ENCODE measurements at regions not wholly inside any gene's neighbourhood (a gene's known extent, or its start where the extent isn't known, plus 50 kb on each side); places are given as distances from the start of the nearest gene placed in this dataset.

DNA sequence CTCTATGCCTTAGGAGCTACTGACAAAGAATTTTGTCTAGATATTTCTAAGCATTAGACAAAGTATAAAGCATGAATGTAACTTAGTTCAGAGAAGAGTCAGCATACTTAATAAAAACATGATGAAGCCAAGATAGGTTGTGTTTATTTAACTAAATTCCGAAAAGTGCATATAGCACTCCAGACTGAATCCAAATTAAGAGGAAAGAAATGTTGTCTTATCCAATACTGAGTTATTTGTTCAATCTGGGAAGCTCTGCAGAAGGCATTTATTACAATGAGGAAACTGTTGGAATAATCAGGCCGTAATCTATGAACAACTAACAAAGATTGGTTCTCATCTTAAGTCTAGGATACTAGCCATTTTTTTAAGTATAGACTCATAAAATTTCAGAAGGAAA lies 100.2 kb downstream of the TNFSF18 start:
- no peak for DNase-seq
- peaks cover 24% of the 10 kb centered on the region for H3K4me1 ChIP-seq
- Mint-ChIP-seq H3K9me3 (ENCODE audit: unreplicated experiment) (no peaks in the 10 kb centered on the region), H3K36me3 (ENCODE audit: insufficient read depth, unreplicated experiment) (no peaks in the 10 kb centered on the region), H3K4me1 (ENCODE audit: low read depth, unreplicated experiment) (peaks cover 19% of the 10 kb centered on the region), H3K27me3 (ENCODE audit: insufficient read depth, unreplicated experiment) (no peaks in the 10 kb centered on the region), H3K4me3 (ENCODE audit: unreplicated experiment) (no peak overlapping the region), H3K27ac (ENCODE audit: unreplicated experiment) (no peak overlapping the region)
- ChIA-PET CTCF (interaction anchor here (0.6 kb wide), 1 partner anchor 233 kb away, joined by 4 read pairs; no protein-coding TSS in a partner anchor), POLR2A (no interaction called here)
- intact Hi-C loops (cut with micrococcal nuclease; ENCODE audit: unreplicated experiment), result no loop called here
- H3K4me3 ChIP-seq (ENCODE audit: low read depth, low read length), result no peak overlapping the region
- no peaks in the 10 kb centered on the region for H3K27me3 ChIP-seq (replicated peaks; ENCODE audit: control insufficient read depth, insufficient read depth, low read length)
- BruUV-seq (replicated peaks), result no TSS peak
- no peaks in the 10 kb centered on the region for H3K36me3 ChIP-seq (ENCODE audit: control insufficient read depth, insufficient read depth, low read length)
- TF ChIP-seq, protein P1, sequence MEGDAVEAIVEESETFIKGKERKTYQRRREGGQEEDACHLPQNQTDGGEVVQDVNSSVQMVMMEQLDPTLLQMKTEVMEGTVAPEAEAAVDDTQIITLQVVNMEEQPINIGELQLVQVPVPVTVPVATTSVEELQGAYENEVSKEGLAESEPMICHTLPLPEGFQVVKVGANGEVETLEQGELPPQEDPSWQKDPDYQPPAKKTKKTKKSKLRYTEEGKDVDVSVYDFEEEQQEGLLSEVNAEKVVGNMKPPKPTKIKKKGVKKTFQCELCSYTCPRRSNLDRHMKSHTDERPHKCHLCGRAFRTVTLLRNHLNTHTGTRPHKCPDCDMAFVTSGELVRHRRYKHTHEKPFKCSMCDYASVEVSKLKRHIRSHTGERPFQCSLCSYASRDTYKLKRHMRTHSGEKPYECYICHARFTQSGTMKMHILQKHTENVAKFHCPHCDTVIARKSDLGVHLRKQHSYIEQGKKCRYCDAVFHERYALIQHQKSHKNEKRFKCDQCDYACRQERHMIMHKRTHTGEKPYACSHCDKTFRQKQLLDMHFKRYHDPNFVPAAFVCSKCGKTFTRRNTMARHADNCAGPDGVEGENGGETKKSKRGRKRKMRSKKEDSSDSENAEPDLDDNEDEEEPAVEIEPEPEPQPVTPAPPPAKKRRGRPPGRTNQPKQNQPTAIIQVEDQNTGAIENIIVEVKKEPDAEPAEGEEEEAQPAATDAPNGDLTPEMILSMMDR (IDR thresholded peaks at IDR 0.05; ENCODE audit: insufficient read depth in 1 of 2, low read depth in 1 of 2, low read length in 1 of 2, severe bottlenecking in 1 of 2, unreplicated experiment in 1 of 2), result no peak
- H3K9me3 ChIP-seq, result no peaks in the 10 kb centered on the region

DNA sequence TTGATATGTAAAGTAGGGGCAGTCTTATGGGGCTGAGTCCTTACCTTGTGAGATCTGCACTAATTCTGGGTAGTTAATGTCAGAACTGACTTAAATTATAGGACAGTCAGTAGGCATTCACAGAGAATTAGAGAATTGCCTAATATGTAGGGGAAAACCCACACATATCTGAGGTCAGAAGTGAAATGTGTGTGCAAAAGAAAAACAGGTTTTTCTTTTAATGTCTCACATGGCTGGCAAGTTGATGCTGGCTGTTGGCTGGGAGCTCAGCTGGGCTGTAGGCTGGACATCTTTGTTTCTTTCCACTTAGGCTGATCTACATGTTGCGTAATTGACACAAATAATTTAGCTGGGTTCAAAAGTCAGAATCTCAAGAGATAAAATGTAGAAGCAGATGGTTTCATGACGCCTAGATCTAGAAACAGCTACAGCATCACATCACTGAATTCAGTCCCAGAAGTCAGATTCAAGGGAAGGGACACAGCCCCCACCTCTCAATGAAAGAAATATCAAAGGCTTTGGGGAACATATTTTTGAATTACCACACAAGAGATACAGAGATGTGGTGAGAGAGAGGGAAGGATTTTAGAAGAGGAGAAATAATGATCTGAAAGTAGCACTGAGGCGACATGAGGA lies 98.9 kb downstream of the TNFSF18 start:
- TF ChIP-seq, protein P1 (IDR thresholded peaks at IDR 0.05; ENCODE audit: insufficient read depth in 1 of 2, low read depth in 1 of 2, low read length in 1 of 2, severe bottlenecking in 1 of 2, unreplicated experiment in 1 of 2), result no peak
- no peak for DNase-seq
- no peaks in the 10 kb centered on the region for H3K36me3 ChIP-seq (ENCODE audit: control insufficient read depth, insufficient read depth, low read length)

DNA sequence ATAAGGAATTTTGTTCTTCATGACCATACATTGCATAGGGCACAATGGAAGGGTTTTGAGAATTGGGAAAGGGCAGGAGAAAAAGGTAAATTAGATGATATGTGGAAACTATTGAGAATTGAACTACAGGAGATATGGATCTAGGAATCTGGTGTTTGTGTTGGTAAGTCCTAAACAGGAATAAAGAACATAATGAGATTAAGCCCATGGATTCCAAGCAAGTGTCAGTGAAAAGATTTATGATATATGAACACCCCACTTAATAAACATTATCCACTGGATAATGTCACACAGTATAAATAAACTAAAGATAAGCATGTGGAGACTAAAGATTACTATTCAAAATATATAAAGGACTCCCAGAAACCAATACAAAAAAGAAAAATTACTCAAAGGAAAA lies 98.2 kb downstream of the TNFSF18 start:
- no TSS peak for BruUV-seq (replicated peaks)
- no peaks in the 10 kb centered on the region for H3K27me3 Mint-ChIP-seq (ENCODE audit: insufficient read depth, unreplicated experiment)
- no peaks in the 10 kb centered on the region for H3K9me3 ChIP-seq
- H3K27me3 ChIP-seq (replicated peaks; ENCODE audit: control insufficient read depth, insufficient read depth, low read length), result no peaks in the 10 kb centered on the region
- H3K36me3 ChIP-seq (ENCODE audit: control insufficient read depth, insufficient read depth, low read length), result no peaks in the 10 kb centered on the region
- intact Hi-C loops (cut with micrococcal nuclease; ENCODE audit: unreplicated experiment), result no loop called here
- no peak for DNase-seq
- TF ChIP-seq, protein P1 (IDR thresholded peaks at IDR 0.05; ENCODE audit: insufficient read depth in 1 of 2, low read depth in 1 of 2, low read length in 1 of 2, severe bottlenecking in 1 of 2, unreplicated experiment in 1 of 2), result no peak
- POLR2A ChIA-PET, result no interaction called here
- peaks cover 19% of the 10 kb centered on the region for H3K4me1 Mint-ChIP-seq (ENCODE audit: low read depth, unreplicated experiment)
- H3K4me1 ChIP-seq, result peaks cover 24% of the 10 kb centered on the region
- no peak overlapping the region for H3K4me3 ChIP-seq (ENCODE audit: low read depth, low read length)
- no peaks in the 10 kb centered on the region for H3K9me3 Mint-ChIP-seq (ENCODE audit: unreplicated experiment)
- no peak overlapping the region for H3K4me3 Mint-ChIP-seq (ENCODE audit: unreplicated experiment)
- no peak overlapping the region for H3K27ac Mint-ChIP-seq (ENCODE audit: unreplicated experiment)
- no peaks in the 10 kb centered on the region for H3K36me3 Mint-ChIP-seq (ENCODE audit: insufficient read depth, unreplicated experiment)
- CTCF ChIA-PET, result no interaction called here

More for the DNA sequence above, 98.9 kb downstream of the TNFSF18 start:
- Histone ChIP-seq H3K4me1 (peaks cover 24% of the 10 kb centered on the region), H3K27me3 (replicated peaks; ENCODE audit: control insufficient read depth, insufficient read depth, low read length) (no peaks in the 10 kb centered on the region), H3K9me3 (no peaks in the 10 kb centered on the region), H3K4me3 (ENCODE audit: low read depth, low read length) (no peak overlapping the region)
- no peaks in the 10 kb centered on the region for H3K9me3 Mint-ChIP-seq (ENCODE audit: unreplicated experiment)
- no TSS peak for BruUV-seq (replicated peaks)
- H3K4me3 Mint-ChIP-seq (ENCODE audit: unreplicated experiment), result no peak overlapping the region
- H3K27ac Mint-ChIP-seq (ENCODE audit: unreplicated experiment), result no peak overlapping the region
- intact Hi-C loops (cut with micrococcal nuclease; ENCODE audit: unreplicated experiment), result loop anchor here (1.0 kb wide), 1 partner anchor 17 kb away; no protein-coding TSS in a partner anchor
- ChIA-PET CTCF (no interaction called here), POLR2A (no interaction called here)
- peaks cover 19% of the 10 kb centered on the region for H3K4me1 Mint-ChIP-seq (ENCODE audit: low read depth, unreplicated experiment)
- no peaks in the 10 kb centered on the region for H3K36me3 Mint-ChIP-seq (ENCODE audit: insufficient read depth, unreplicated experiment)
- no peaks in the 10 kb centered on the region for H3K27me3 Mint-ChIP-seq (ENCODE audit: insufficient read depth, unreplicated experiment)

Measured in Caco-2 (cell line).